ENCODE measurements at regions not wholly inside any gene's neighbourhood (a gene's known extent, or its start where the extent isn't known, plus 50 kb on each side); places are given as distances from the start of the nearest gene placed in this dataset.

- no peak overlapping the region for H3K9ac ChIP-seq (ENCODE audit: extremely low read depth, insufficient read length, low read length)
- no peaks in the 10 kb centered on the region; the same call in 1 of the 2 replicates for H3K79me2 ChIP-seq (ENCODE audit: insufficient read depth, low read length)
- peaks cover 27 to 29% of the 10 kb centered on the region in 2 experiments for H3K9me3 Mint-ChIP-seq
- H2AK5ac ChIP-seq (ENCODE audit: insufficient read length, low read length) = no peak overlapping the region
- H3K23me2 ChIP-seq (ENCODE audit: insufficient read length, low read depth, low read length, poor library complexity, severe bottlenecking) = no peaks in the 10 kb centered on the region
- no peak overlapping the region for H3K27ac ChIP-seq (ENCODE audit: insufficient read length, low read depth, low read length)
- no peak overlapping the region for H2BK15ac ChIP-seq (ENCODE audit: low read depth, low read length)
- H3K14ac ChIP-seq (ENCODE audit: insufficient read depth, low read length) = no peak overlapping the region; the same call in 1 of the 2 replicates
- H4K8ac ChIP-seq (replicated peaks; ENCODE audit: insufficient read length, low read depth, low read length) = no peak overlapping the region
- no peaks in the 10 kb centered on the region for H3K9me3 ChIP-seq (ENCODE audit: control insufficient read depth, low read depth, low read length)
- H2BK12ac ChIP-seq (ENCODE audit: insufficient read length, low read depth, low read length) = no peak overlapping the region
- H2BK5ac ChIP-seq (ENCODE audit: insufficient read length, low read length) = no peak overlapping the region
- no peak overlapping the region for H3K18ac ChIP-seq (ENCODE audit: insufficient read length, low read depth, low read length)
- H3K27ac Mint-ChIP-seq = peak overlapping the region in 1 of 3 experiments; percentile 30; a peak in 1 of 7 replicates
- H3K23ac ChIP-seq (ENCODE audit: insufficient read length, low read depth, low read length) = no peak overlapping the region
- DNase-seq = no peak
- no peak overlapping the region for H3K4me2 ChIP-seq (ENCODE audit: insufficient read depth, insufficient read length, low read length)
- no peak for TF ChIP-seq CTCF (conservative IDR thresholded peaks at IDR 0.05)
- H3K36me3 Mint-ChIP-seq (ENCODE audit: insufficient read depth in 1 of 3, low read depth in 3 of 3) = peaks cover 4 to 14% (median 6%) of the 10 kb centered on the region in 3 experiments; a peak in 5 of 7 replicates
- H3K4me1 Mint-ChIP-seq = no peaks in the 10 kb centered on the region
- H3T11ph ChIP-seq (ENCODE audit: low read length) = no peak overlapping the region
- H3K56ac ChIP-seq (ENCODE audit: insufficient read length, low read depth, low read length) = no peak overlapping the region
- no peaks in the 10 kb centered on the region for H4K20me1 ChIP-seq (ENCODE audit: control insufficient read depth, insufficient read depth, insufficient read length)
- no peaks in the 10 kb centered on the region for H3K27me3 ChIP-seq (ENCODE audit: insufficient read depth, low read length)
- no peak overlapping the region for H3K4me3 Mint-ChIP-seq
- no peak overlapping the region for H3K4ac ChIP-seq (ENCODE audit: low read depth, low read length)
- no peak overlapping the region for H4K91ac ChIP-seq (ENCODE audit: insufficient read length, low read depth, low read length)
- no CpG with 5 or more reads among the region's 8 CpGs for WGBS (ENCODE audit: extremely low coverage, insufficient read length, low lambda C conversion rate)
- H3K79me1 ChIP-seq (ENCODE audit: insufficient read depth, low read depth, low read length, poor library complexity, severe bottlenecking) = no peaks in the 10 kb centered on the region
- H3K4me1 ChIP-seq (ENCODE audit: insufficient read depth, low read length) = no peaks in the 10 kb centered on the region
- no peak overlapping the region for H2AFZ ChIP-seq (ENCODE audit: low read length)
- H2BK20ac ChIP-seq (ENCODE audit: low read depth, low read length, poor library complexity, severe bottlenecking) = no peak overlapping the region
- H4K5ac ChIP-seq (ENCODE audit: insufficient read length, low read depth, low read length) = no peak overlapping the region
- H3K27me3 Mint-ChIP-seq (ENCODE audit: low read depth) = peaks cover 24% of the 10 kb centered on the region
- no peak overlapping the region for H2BK120ac ChIP-seq (ENCODE audit: low read depth, low read length, poor library complexity, severe bottlenecking)
Measured at GRCh38 chr10:124270530-124271327, 148.0 kb downstream of the OAT start.
